Adrenal gland (tissue), 9 donors: ENCODE measurements at regions not wholly inside any gene's neighbourhood (a gene's known extent, or its start where the extent isn't known, plus 50 kb on each side); places are given as distances from the start of the nearest gene placed in this dataset.

Source experiments
- DNase-seq, 7 donors: peaks; one replicate each; pipeline ENCODE4 v3.0.0-alpha.2; 2019 to 2020
- H3K27ac ChIP-seq, 5 donors: fragments of 200-600 bp; sonication (generic) in 4 of 5; 1 replicate in 3 of 5; 2 replicates in 2 of 5; pipeline versions ENCODE4 v1.5.1 to v1.8.0; 2016 to 2020; ENCODE audit warnings: mild to moderate bottlenecking in 1 of 5
- H3K27me3 ChIP-seq: fragments of 200-600 bp; 2 replicates; pipeline ENCODE4 v1.8.0; 2021
- H3K36me3 ChIP-seq, 2 donors: fragments of 200-600 bp; replicated peaks in 1 of 2; 1 replicate in 1 of 2; 2 replicates in 1 of 2; pipeline versions ENCODE4 v1.5.1 to v1.8.0; 2018 to 2022
- H3K4me1 ChIP-seq, 2 donors: fragments of 200-600 bp; replicated peaks in 1 of 2; 1 replicate in 1 of 2; 2 replicates in 1 of 2; pipeline versions ENCODE4 v1.5.1 to v1.8.0; 2018 to 2021
- H3K4me3 ChIP-seq, 4 donors: fragments of 200-600 bp; sonication (generic) in 3 of 4; one replicate each; pipeline ENCODE4 v1.5.1; 2016 to 2018
- H3K9me3 ChIP-seq, 3 donors: fragments of 200-600 bp; sonication (generic) in 1 of 3; replicated peaks in 1 of 3; 1 replicate in 2 of 3; 2 replicates in 1 of 3; pipeline versions ENCODE4 v1.5.1 to v1.8.0; 2016 to 2021
- CTCF ChIP-seq, 6 experiments: fragments of 450-650 bp in 4 of 6; fragments of 200-600 bp in 2 of 6; sonication (generic) in 1 of 6; IDR thresholded peaks; 1 replicate in 5 of 6; 2 replicates in 1 of 6; pipeline versions ENCODE4 v1.5.1 to v1.8.0; 2016 to 2021; ENCODE audit warnings: antibody characterized with exemption in 6 of 6, mild to moderate bottlenecking in 2 of 6, moderate library complexity in 1 of 6
- POLR2A ChIP-seq, 2 donors: fragments of 450-650 bp; IDR thresholded peaks; one replicate each; pipeline ENCODE4 v1.6.1; 2017; ENCODE audit warnings: antibody characterized with exemption in 2 of 2, mild to moderate bottlenecking in 2 of 2, moderate library complexity in 1 of 2
- WGBS, 4 donors: extraction: QIAGEN DNeasy Blood & Tissue Kit in 2 of 4; methylation state at CpG; one replicate each; pipeline versions ENCODE4 v1.1.5 to v1.1.7; 2013 to 2017; 5-methylcytosine and 5-hydroxymethylcytosine counted together
- intact Hi-C, 2 donors: fragments of 100-400 bp; cut with DNase I; formaldehyde crosslinking; loops; one replicate each; pipeline versions ENCODE4 v1.14.1 to v1.15.0; 2022 to 2023
- donor health status: healthy with polysubstance abuse.
- donor health status: Bipolar disorder and iron deficiency.
- donor health status: DM: yes; HTN: yes; CAD: no.
- donor health status: DM: no; HTN: no; CAD: no.
- donor health status: DM: no; HTN: no; CAD: no.

DNA sequence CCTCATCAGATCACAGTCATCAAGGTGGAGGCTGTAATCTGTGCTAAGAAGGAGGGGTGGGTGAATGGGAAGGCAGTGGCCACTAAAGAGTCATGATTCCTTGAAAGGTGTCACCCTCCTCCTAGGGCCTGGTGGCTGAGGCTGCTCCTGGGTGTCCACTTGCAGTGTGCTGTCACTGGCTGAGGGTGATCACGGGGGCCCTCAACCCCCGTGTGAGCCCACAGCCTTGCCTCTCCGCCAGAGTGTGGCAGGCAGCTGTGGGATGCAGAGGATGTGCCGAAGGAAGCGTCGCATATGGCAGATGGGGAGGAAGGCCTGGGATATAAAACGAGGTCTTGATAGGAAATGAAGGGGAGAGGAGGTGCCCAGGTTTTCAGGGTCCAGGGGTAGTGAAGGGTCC is 476.5 kb downstream of the PTPRU start:
- TF ChIP-seq CTCF (IDR thresholded peaks at IDR 0.05) (no peak), POLR2A (IDR thresholded peaks at IDR 0.05) (no peak)
- H3K27me3 ChIP-seq, result no peaks in the 10 kb centered on the region
- 71 to 85% (median 75%) methylated on average over 7 of the region's 7 CpGs for WGBS, 4 donors

DNA sequence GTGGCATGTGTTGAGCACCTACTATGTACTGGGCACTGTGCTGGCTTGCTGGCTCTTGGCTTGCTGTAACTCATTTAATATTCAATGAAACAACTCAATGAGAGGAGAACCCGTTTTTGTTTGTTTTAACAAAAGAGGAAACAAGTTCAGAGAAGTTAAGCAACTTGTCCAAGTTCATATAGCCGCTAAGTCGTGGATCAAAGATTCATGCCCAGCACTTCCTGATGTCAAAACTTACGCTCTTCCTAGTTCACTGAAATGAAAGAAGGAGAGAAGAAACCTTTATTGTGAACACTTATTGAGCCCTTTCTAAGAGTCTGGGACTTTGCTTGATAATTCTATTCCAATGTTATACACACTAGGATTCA is 475.9 kb downstream of the PTPRU start:
- no peak overlapping the region for H3K4me3 ChIP-seq
- no peak for DNase-seq
- 49 to 69% (median 56%) methylated on average over 4 of the region's 4 CpGs for WGBS, 4 donors
- H3K27me3 ChIP-seq, result no peaks in the 10 kb centered on the region
- H3K4me1 ChIP-seq, result peaks cover 0 to 15% of the 10 kb centered on the region in 2 donors
- H3K27ac ChIP-seq, result peak overlapping the region in 2 of 5 donors; percentile 30 to 72
- no peaks in the 10 kb centered on the region for H3K36me3 ChIP-seq
- no peaks in the 10 kb centered on the region for H3K9me3 ChIP-seq
- no peak for TF ChIP-seq CTCF (IDR thresholded peaks at IDR 0.05)
- no peak for TF ChIP-seq POLR2A (IDR thresholded peaks at IDR 0.05)
- intact Hi-C loops, result no loop called here

More for the DNA sequence above, 476.5 kb downstream of the PTPRU start:
- Histone ChIP-seq H3K9me3 (no peaks in the 10 kb centered on the region), H3K36me3 (no peaks in the 10 kb centered on the region), H3K4me1 (peaks cover 0 to 15% of the 10 kb centered on the region in 2 donors), H3K27ac (peak overlapping the region in 1 of 5 donors; percentile 72), H3K4me3 (no peak overlapping the region)
- intact Hi-C loops, result no loop called here
- DNase-seq, result no peak

DNA sequence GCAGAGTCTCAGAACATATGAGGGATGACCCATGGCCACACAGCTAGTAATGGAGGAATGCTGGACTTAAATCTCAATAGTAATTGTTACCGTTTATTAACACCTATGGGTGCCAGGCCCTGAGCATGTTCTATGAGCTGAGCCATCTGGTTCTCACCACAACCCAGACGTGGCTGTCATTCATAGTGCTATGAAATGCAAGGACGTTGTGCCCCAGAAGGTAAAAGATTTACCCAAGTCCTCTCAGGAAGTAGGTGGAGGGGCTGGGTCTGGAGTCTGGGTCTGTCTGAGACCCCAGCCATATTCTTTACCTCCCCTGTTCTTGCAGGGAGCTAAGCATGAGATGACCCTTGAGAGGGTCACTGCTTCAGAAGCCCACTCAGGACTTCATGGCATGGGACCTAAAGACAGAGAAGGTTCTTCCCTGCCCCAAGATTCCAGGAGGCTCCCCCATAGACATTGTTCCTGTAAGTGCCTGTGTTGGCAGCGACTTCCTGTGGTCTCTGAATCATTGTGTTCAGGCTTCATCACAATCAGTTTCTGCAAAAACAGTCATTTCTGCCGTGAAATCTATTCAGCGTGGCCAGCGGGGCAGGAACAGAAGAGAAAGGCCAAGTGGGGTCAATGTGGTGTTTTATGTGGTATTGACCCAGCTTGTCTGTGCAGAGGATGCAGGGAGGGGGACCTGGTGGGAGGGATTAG is 475.4 kb downstream of the PTPRU start:
- WGBS, 4 donors, result 57 to 71% (median 61%) methylated on average over 7 of the region's 7 CpGs
- Histone ChIP-seq H3K36me3 (no peaks in the 10 kb centered on the region), H3K27me3 (peaks cover 3% of the 10 kb centered on the region), H3K9me3 (no peaks in the 10 kb centered on the region), H3K27ac (peak overlapping the region in 2 of 5 donors; percentile 30 to 72), H3K4me3 (no peak overlapping the region), H3K4me1 (peaks cover 0 to 15% of the 10 kb centered on the region in 2 donors)
- TF ChIP-seq POLR2A (IDR thresholded peaks at IDR 0.05), result no peak
- TF ChIP-seq CTCF (IDR thresholded peaks at IDR 0.05), result no peak
- DNase-seq, result peak in 3 of 7 donors; percentile 30 to 53 (median 42)
- intact Hi-C loops, result no loop called here

DNA sequence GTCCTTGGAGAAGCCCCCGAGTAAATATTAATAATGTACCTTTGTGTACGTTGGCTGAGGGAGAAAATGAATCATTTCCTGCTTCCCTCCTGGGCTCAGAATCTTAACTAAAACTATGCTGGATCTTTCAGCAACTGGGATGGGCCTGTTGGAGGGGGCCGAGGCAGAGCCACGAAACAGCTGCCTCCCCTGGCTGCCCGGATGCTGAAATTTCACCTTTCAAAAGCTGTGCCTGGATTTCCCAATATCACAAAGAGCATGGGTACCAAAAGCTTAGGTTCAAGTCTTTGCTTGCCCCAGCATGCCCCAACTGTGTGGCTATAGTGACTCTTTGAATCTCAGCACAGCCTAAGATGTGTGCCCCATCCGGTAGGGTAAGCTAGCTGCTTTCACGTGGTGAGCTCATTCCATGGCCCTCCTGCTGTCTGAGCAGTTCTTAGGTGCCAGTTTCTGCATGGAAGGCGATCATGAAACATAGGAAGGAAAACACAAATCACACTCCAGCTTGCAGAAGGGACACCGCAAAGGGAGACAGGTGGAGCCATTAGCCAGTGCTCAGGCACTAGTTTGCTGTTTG is 473.5 kb downstream of the PTPRU start:
- 52 to 59% (median 56%) methylated on average over 8 to 9 of the region's 9 CpGs for whole genome bisulfite sequencing, 4 donors
- TF ChIP-seq CTCF (IDR thresholded peaks at IDR 0.05), result no peak
- TF ChIP-seq POLR2A (IDR thresholded peaks at IDR 0.05), result no peak
- Histone ChIP-seq H3K27ac (peak overlapping the region in 1 of 5 donors; percentile 62), H3K9me3 (no peaks in the 10 kb centered on the region), H3K36me3 (no peaks in the 10 kb centered on the region), H3K4me1 (peaks cover 0 to 15% of the 10 kb centered on the region in 2 donors), H3K27me3 (peaks cover 9% of the 10 kb centered on the region), H3K4me3 (no peak overlapping the region)
- DNase-seq, result no peak
- intact Hi-C loops, result no loop called here
